22Rv1 (cell line): ENCODE measurements at regions not wholly inside any gene's neighbourhood (a gene's known extent, or its start where the extent isn't known, plus 50 kb on each side); places are given as distances from the start of the nearest gene placed in this dataset.

Experiments
- H3K27ac ChIP-seq: fragments of 450-650 bp; 2 replicates; pipeline ENCODE4 v1.5.1; 2017
- ZFX ChIP-seq: fragments of 450-650 bp; IDR thresholded peaks from 2 replicates; pipeline ENCODE4 v1.6.1; 2017; ENCODE audit warnings: antibody characterized with exemption, borderline replicate concordance
- TF ChIP-seq, protein P1 (sequence below): fragments of 450-650 bp; IDR thresholded peaks from 2 replicates; pipeline ENCODE4 v1.5.1; 2017; ENCODE audit warnings: mild to moderate bottlenecking

DNA sequence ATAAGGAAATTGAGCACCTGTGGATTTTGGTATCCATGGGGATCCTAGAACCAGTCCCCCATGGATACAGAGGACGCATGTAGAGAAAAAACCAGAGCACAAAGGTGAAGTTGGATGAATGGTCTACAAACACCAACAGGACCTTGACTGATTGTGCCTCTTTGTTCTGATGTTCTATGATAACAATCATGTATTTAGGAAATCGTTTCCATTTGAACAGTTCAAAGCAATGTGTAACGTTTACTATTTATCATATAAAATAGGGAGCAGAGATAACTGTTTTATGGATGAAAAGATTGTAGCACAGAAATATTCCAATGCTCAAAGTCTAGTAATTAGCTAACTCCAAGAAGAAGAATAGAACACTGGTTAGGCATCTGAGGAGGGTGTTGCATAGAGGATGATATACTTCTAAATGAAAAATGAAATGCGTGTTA lies 116.3 kb upstream of the FN1 start:
- TF ChIP-seq ZFX: no peak
- TF ChIP-seq, protein P1, sequence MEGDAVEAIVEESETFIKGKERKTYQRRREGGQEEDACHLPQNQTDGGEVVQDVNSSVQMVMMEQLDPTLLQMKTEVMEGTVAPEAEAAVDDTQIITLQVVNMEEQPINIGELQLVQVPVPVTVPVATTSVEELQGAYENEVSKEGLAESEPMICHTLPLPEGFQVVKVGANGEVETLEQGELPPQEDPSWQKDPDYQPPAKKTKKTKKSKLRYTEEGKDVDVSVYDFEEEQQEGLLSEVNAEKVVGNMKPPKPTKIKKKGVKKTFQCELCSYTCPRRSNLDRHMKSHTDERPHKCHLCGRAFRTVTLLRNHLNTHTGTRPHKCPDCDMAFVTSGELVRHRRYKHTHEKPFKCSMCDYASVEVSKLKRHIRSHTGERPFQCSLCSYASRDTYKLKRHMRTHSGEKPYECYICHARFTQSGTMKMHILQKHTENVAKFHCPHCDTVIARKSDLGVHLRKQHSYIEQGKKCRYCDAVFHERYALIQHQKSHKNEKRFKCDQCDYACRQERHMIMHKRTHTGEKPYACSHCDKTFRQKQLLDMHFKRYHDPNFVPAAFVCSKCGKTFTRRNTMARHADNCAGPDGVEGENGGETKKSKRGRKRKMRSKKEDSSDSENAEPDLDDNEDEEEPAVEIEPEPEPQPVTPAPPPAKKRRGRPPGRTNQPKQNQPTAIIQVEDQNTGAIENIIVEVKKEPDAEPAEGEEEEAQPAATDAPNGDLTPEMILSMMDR: no peak
- no peak overlapping the region for H3K27ac ChIP-seq

DNA sequence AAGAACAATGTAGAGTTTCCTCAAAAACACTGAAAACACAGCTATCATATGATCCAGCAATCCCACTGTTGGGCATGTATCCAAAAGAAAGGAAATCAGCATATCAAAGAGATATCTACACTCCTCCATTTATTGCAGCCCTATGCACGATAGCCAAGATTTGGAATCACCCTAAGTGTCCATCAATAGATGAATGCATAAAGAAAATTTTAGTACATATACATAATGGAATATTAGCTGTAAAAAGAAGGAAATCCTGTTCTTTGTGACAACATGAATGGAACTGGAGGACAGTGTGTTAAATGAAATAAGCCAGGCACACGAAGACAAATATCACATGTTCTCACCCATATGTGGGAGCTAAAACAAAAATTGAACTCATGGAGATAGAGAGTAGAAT lies 114.5 kb upstream of the FN1 start:
- TF ChIP-seq, protein P1: no peak
- TF ChIP-seq ZFX: no peak

GRCh38 chr2:215548714-215549113 lies 112.8 kb upstream of the FN1 start:
- no peak overlapping the region for H3K27ac ChIP-seq
- TF ChIP-seq, protein P1: no peak
- no peak for TF ChIP-seq ZFX

More for the DNA sequence above, 114.5 kb upstream of the FN1 start:
- no peak overlapping the region for H3K27ac ChIP-seq

DNA sequence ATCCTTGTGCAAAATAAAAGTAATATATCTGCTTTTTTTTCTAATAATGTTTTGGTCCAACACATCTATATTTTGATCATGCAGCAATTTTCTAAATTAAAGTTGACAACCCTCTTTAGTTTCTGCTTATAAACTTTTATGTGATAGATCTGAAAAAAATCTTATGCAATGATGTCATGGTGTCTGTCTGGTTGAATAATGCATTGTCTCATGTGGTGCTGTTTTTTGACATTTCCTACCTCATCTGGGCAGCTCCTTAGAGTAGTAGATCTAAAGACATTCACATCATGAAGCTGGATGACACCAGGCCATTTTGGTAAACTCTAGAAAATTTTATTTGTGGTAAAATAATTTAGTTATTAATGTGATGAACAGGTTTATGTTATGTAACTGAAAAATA lies 106.8 kb upstream of the FN1 start:
- H3K27ac ChIP-seq: no peak overlapping the region
- no peak for TF ChIP-seq ZFX
- TF ChIP-seq, protein P1: no peak

- TF ChIP-seq, protein P1: no peak
- TF ChIP-seq ZFX: no peak
These were observed 104.8 kb upstream of the FN1 start for GRCh38 chr2:215540658-215541057.

DNA sequence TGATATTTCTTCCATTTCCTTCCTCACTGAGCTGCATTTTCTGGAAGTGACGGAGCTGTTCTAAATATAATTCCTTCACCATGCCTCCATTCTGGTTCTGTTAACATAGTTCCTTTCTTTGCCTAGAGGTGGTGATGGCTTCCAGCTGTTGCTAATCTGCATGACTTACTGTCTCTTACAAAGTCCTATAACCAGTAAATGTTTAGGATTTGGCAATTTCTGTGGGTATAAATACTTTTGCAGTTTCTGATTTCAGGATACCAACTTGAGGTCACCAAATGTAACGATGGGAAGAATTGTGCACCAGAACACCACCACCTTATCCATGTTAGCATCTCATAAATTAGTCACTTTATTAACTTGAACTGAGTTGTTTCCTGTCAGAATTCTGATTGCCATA lies 101.7 kb upstream of the FN1 start:
- TF ChIP-seq, protein P1: no peak
- no peak for TF ChIP-seq ZFX
- no peak overlapping the region for H3K27ac ChIP-seq

More at GRCh38 chr2:215540658-215541057, 104.8 kb upstream of the FN1 start:
- no peak overlapping the region for H3K27ac ChIP-seq

GRCh38 chr2:215536510-215536909 lies 100.6 kb upstream of the FN1 start:
- no peak for TF ChIP-seq ZFX
- TF ChIP-seq, protein P1: no peak

More at GRCh38 chr2:215536510-215536909, 100.6 kb upstream of the FN1 start:
- H3K27ac ChIP-seq: no peak overlapping the region
